Neural cell (in vitro differentiated cells): ENCODE measurements at regions not wholly inside any gene's neighbourhood (a gene's known extent, or its start where the extent isn't known, plus 50 kb on each side); places are given as distances from the start of the nearest gene placed in this dataset.

Experiments
- H2AFZ ChIP-seq: fragments of 200-600, 300-800 bp; sonication (generic), shearing (Covaris generic); 2 replicates; pipeline ENCODE4 v1.6.0; 2014; ENCODE audit warnings: low read depth, mild to moderate bottlenecking, antibody characterized with exemption, low read length, moderate library complexity
- H3F3A ChIP-seq: fragments of 200-600 bp; shearing (Covaris generic); 2 replicates; pipeline ENCODE4 v1.6.1; 2016; ENCODE audit warnings: mild to moderate bottlenecking, moderate library complexity, mixed read lengths, antibody characterized with exemption, low read length; ENCODE audit not compliant: insufficient read depth, poor library complexity, severe bottlenecking
- H3K27ac ChIP-seq: fragments of 200-600, 300-800 bp; sonication (generic), shearing (Covaris generic); 2 replicates; pipeline ENCODE4 v1.5.1; 2014; ENCODE audit warnings: mild to moderate bottlenecking, low read length, moderate library complexity
- H3K27me3 ChIP-seq: fragments of 300-800, 200-600 bp; sonication (generic), shearing (Covaris generic); 2 replicates; pipeline ENCODE4 v1.6.0; 2014; ENCODE audit warnings: mild to moderate bottlenecking, low read depth, low read length, moderate library complexity; ENCODE audit not compliant: insufficient read depth
- H3K36me3 ChIP-seq: fragments of 300-800, 200-600 bp; sonication (generic), shearing (Covaris generic); 2 replicates; pipeline ENCODE4 v1.5.1; 2014; ENCODE audit warnings: mild to moderate bottlenecking, antibody characterized with exemption, low read length, moderate library complexity; ENCODE audit not compliant: insufficient read depth
- H3K4me2 ChIP-seq: fragments of 300-800, 200-600 bp; sonication (generic), shearing (Covaris generic); 2 replicates; pipeline ENCODE4 v1.6.0; 2014; ENCODE audit warnings: mild to moderate bottlenecking, low read length
- H3K4me3 ChIP-seq: fragments of 300-800, 200-600 bp; sonication (generic), shearing (Covaris generic); 2 replicates; pipeline ENCODE4 v1.5.1; 2014; ENCODE audit warnings: mild to moderate bottlenecking, low read length, moderate library complexity
- H3K79me2 ChIP-seq: fragments of 200-600 bp; shearing (Covaris generic); replicated peaks from 2 replicates; pipeline ENCODE4 v1.6.0; 2014; ENCODE audit warnings: mild to moderate bottlenecking, low read length, moderate library complexity; ENCODE audit not compliant: insufficient read depth
- H3K9ac ChIP-seq: fragments of 300-800, 200-600 bp; sonication (generic), shearing (Covaris generic); 2 replicates; pipeline ENCODE4 v1.6.1; 2016; ENCODE audit warnings: mild to moderate bottlenecking, low read length, mixed read lengths
- H3K9me2 ChIP-seq: fragments of 200-600 bp; shearing (Covaris generic); 2 replicates; pipeline ENCODE4 v1.6.1; 2016; ENCODE audit warnings: mild to moderate bottlenecking, low read length, mixed read lengths; ENCODE audit not compliant: insufficient read depth
- H3K9me3 ChIP-seq: fragments of 200-600, 300-800 bp; sonication (generic), shearing (Covaris generic); 2 replicates; pipeline ENCODE4 v1.6.1; 2016; ENCODE audit warnings: mild to moderate bottlenecking, mixed run types, low read length, moderate library complexity, mixed read lengths
- H4K20me1 ChIP-seq: fragments of 200-600 bp; shearing (Covaris generic); 2 replicates; pipeline ENCODE4 v1.6.1; 2016; ENCODE audit warnings: mild to moderate bottlenecking, mixed run types; ENCODE audit not compliant: insufficient read depth
- CTCF ChIP-seq: fragments of 450-650 bp; IDR thresholded peaks from 2 replicates; pipeline ENCODE4 v1.5.1; 2014; ENCODE audit warnings: antibody characterized with exemption, mild to moderate bottlenecking, moderate library complexity; ENCODE audit not compliant: poor library complexity, severe bottlenecking
- EP300 ChIP-seq: fragments of 450-650 bp; conservative IDR thresholded peaks from 2 replicates; pipeline ENCODE4 v1.6.1; 2014; ENCODE audit warnings: antibody characterized with exemption, mild to moderate bottlenecking, moderate library complexity; ENCODE audit not compliant: poor library complexity, severe bottlenecking
- EZH2 ChIP-seq: fragments of 200-600, 300-800 bp; shearing (Covaris generic), sonication (generic); IDR thresholded peaks from 2 replicates; pipeline ENCODE4 v1.6.1; 2014; ENCODE audit warnings: antibody characterized with exemption, low read length, borderline replicate concordance, mild to moderate bottlenecking; ENCODE audit not compliant: insufficient read depth, poor library complexity, severe bottlenecking
- MXI1 ChIP-seq: fragments of 450-650 bp; conservative IDR thresholded peaks from 2 replicates; pipeline ENCODE4 v1.6.1; 2014; ENCODE audit warnings: antibody characterized with exemption, mild to moderate bottlenecking; ENCODE audit not compliant: poor library complexity, severe bottlenecking
- POLR2AphosphoS5 ChIP-seq: IDR thresholded peaks from 2 replicates; pipeline ENCODE4 v1.6.1; 2012
- RAD21 ChIP-seq: fragments of 450-650 bp; conservative IDR thresholded peaks from 2 replicates; pipeline ENCODE4 v1.6.1; 2014; ENCODE audit warnings: antibody characterized with exemption, mild to moderate bottlenecking, moderate library complexity
- SMC3 ChIP-seq: fragments of 450-650 bp; conservative IDR thresholded peaks from 2 replicates; pipeline ENCODE4 v1.6.1; 2014; ENCODE audit warnings: antibody characterized with exemption, mild to moderate bottlenecking, moderate library complexity; ENCODE audit not compliant: poor library complexity
- TAF1 ChIP-seq: IDR thresholded peaks from 2 replicates; pipeline ENCODE4 v1.6.1; 2012; ENCODE audit warnings: low read depth
- TF ChIP-seq, protein P1 (sequence below): IDR thresholded peaks from 2 replicates; pipeline ENCODE4 v1.6.1; 2012; ENCODE audit warnings: borderline replicate concordance

GRCh38 chr11:104286129-104286528, 122.2 kb upstream of the PDGFD start:
- Histone ChIP-seq H3K4me2 (no peak overlapping the region), H3K9me3 (no peaks in the 10 kb centered on the region), H3K9me2 (no peaks in the 10 kb centered on the region), H3K9ac (no peak overlapping the region), H3K27ac (no peak overlapping the region), H3K4me3 (no peak overlapping the region), H4K20me1 (no peaks in the 10 kb centered on the region), H3K27me3 (no peaks in the 10 kb centered on the region), H3F3A (no peaks in the 10 kb centered on the region), H3K36me3 (no peaks in the 10 kb centered on the region), H2AFZ (no peak overlapping the region), H3K79me2 (no peaks in the 10 kb centered on the region)
- no peak for TF ChIP-seq TAF1
- no peak for TF ChIP-seq SMC3
- no peak for TF ChIP-seq CTCF
- no peak for TF ChIP-seq POLR2AphosphoS5
- TF ChIP-seq, protein P1, sequence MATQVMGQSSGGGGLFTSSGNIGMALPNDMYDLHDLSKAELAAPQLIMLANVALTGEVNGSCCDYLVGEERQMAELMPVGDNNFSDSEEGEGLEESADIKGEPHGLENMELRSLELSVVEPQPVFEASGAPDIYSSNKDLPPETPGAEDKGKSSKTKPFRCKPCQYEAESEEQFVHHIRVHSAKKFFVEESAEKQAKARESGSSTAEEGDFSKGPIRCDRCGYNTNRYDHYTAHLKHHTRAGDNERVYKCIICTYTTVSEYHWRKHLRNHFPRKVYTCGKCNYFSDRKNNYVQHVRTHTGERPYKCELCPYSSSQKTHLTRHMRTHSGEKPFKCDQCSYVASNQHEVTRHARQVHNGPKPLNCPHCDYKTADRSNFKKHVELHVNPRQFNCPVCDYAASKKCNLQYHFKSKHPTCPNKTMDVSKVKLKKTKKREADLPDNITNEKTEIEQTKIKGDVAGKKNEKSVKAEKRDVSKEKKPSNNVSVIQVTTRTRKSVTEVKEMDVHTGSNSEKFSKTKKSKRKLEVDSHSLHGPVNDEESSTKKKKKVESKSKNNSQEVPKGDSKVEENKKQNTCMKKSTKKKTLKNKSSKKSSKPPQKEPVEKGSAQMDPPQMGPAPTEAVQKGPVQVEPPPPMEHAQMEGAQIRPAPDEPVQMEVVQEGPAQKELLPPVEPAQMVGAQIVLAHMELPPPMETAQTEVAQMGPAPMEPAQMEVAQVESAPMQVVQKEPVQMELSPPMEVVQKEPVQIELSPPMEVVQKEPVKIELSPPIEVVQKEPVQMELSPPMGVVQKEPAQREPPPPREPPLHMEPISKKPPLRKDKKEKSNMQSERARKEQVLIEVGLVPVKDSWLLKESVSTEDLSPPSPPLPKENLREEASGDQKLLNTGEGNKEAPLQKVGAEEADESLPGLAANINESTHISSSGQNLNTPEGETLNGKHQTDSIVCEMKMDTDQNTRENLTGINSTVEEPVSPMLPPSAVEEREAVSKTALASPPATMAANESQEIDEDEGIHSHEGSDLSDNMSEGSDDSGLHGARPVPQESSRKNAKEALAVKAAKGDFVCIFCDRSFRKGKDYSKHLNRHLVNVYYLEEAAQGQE = no peak
- TF ChIP-seq EP300 = no peak
- no peak for TF ChIP-seq RAD21

GRCh38 chr11:104279587-104279986, 115.6 kb upstream of the PDGFD start:
- no peaks in the 10 kb centered on the region for H4K20me1 ChIP-seq
- TF ChIP-seq SMC3 (no peak), CTCF (no peak), POLR2AphosphoS5 (no peak), RAD21 (no peak), EZH2 (no peak), TAF1 (no peak), MXI1 (no peak), EP300 (no peak)
- TF ChIP-seq, protein P1 = no peak
- no peaks in the 10 kb centered on the region for H3K27me3 ChIP-seq
- no peaks in the 10 kb centered on the region for H3K79me2 ChIP-seq
- no peak overlapping the region for H3K27ac ChIP-seq
- H3K4me3 ChIP-seq = no peak overlapping the region
- H3K9ac ChIP-seq = no peak overlapping the region
- H2AFZ ChIP-seq = no peak overlapping the region
- H3K9me2 ChIP-seq = no peaks in the 10 kb centered on the region
- H3K4me2 ChIP-seq = no peak overlapping the region
- H3K36me3 ChIP-seq = no peaks in the 10 kb centered on the region
- H3F3A ChIP-seq = no peaks in the 10 kb centered on the region
- H3K9me3 ChIP-seq = no peaks in the 10 kb centered on the region
